HuH-7.5 (cell line): ENCODE measurements at regions not wholly inside any gene's neighbourhood (a gene's known extent, or its start where the extent isn't known, plus 50 kb on each side); places are given as distances from the start of the nearest gene placed in this dataset.

Experiments
- DNase-seq: peaks from one replicate; pipeline ENCODE4 v3.0.0; 2011; ENCODE audit warnings: low spot score

DNA sequence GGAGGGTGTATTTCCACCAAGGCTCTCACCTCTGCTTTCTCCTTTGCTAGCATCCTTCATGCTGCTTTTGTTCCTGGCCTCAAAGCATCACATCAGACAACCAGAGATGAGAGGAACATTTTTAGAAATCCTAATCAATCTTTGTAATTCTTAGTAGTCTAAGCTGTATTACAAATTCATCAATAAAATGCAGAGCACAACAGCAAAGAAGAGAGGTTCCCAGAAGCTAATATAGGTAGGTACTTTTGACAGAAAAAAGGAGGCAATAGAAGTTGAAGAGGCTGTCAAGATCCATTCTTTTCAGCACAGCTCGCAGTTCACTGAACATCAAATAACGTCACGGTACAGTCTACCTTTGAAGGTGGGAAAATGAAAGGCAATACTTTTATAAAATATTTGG, 265.2 kb upstream of the SYT1 start:
- DNase-seq, result no peak

DNA sequence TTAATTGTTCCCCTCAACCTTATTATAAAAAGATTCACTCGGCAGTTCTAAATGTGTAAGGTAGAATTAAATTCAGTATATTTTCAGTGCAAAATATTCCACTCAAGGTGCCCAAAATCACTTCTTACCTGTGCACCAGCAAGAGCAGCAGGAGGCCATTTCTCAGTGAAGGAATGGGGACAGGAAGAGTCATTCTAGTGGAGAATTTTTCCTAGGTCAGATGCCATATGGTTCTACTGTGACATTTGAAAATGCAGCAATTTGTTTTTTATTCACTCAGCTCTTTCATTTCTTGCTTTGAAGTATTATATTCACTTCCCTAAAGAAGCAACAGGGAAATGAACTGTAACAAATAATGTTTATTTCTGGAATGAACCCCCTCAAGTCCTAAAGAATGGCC, 264.0 kb upstream of the SYT1 start:
- no peak for DNase-seq

DNA sequence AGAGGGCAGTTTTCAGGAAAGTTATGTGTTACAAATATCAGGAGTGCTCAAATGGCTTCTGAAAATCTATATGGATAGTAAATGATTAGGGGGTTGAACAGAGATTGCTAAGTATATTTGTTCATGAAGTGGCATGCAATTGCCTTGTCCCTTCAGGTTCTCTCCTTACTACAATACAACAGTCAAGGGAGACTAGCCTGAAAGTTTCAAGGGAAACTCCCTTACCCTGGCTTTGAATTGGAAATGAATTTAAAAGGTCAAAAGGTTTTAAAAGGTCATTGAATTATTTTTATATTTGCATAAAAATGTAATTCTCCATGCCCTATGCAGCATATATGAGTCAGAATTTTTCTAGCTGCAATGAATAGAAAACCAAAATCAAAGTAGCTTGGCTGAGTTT, 253.1 kb upstream of the SYT1 start:
- no peak for DNase-seq

DNA sequence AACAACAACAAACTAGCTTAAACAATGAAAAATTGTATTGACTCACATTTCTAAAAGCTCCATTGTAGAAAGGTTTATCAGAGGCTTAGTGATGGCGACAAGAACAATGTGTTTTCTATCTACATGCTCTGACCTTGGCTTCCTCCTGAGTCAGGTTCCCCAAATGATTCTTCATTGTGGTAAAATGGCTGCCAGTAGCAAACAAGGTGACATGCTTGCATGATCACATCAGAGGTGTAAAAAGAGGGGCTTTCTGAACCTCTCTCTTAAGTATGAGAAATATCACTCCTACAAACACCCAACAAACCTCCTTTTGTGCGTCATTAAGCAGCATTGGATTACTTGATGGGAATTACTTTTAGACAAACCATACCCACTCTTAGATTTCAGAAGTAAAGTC, 252.4 kb upstream of the SYT1 start:
- no peak for DNase-seq

DNA sequence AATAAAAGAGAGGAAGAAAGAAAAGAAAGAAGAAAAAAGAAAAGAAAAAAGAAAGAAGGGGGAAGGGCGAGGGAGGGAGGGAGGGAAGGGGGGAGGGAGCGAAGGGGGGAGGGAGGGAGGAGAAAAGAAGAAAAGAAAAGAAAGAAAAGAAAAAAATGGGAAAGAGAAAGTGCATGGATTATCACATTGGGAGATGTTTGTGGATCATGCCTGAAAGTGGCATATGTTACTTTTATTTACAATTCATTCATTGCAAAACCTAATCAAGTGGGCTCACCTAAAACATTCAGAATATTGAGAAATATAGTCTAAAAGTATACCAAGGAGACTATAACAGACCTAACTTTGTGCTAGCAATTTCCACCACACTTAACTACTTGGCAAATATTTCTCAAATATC, 246.9 kb upstream of the SYT1 start:
- no peak for DNase-seq

DNA sequence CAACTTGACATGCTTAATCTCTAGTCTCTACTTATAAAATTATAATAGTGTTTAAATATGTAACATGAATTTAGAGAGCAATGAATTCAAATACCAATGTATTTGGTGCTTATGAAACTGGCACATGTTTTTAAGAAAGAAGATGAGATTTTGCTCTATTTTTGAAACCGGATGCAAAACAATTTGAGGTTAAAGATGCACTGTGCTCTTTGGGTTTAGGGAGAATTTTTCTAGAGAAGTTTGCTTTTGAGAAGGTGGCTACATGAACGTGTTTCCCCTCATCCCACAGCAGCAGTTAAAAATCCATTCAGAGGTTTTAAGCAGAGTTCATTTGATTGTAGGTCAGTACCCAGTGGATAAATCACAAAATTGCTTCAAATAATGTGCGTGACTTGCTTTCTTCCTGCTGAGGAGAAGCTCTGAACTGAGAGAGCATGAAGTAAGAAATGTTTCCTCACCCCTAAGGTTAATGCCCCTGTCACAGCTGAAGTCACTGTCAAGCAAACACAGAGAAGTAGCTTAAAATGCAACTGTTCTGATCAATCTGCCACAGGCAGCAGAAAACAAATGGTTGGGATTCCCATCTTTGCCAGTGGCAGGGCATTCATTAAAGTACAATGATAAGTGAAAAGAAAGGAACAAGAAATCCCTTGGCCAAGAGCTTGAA, 241.9 kb upstream of the SYT1 start:
- DNase-seq, result peak; percentile 6

DNA sequence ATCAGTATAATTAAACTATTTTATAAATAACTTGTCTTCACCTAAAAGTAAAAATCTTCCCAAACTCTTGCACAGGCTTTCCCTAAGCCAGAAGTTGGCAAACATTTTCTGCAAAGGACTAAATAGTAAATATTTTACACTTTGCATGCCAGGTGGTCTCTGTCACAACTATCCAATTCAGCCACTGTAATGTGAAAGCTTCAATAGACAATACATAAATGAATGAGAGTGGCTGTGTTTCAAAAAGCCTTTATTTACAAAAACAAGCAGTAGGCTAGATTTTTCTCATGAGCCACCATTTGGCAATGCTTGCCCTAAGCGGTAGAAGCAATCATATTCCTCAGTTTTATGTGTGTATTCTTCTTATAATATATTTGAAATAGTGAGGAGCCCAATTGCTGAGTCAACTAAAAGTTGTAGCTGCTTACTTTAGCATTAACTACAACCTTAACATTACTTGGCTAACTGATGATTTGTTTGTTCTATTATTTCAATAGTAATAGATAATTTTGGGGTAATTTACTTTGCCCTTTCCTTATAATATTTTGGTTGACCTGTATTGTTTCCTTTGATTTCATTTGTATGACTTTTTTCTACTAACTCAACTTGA, 236.0 kb upstream of the SYT1 start:
- DNase-seq, result no peak

DNA sequence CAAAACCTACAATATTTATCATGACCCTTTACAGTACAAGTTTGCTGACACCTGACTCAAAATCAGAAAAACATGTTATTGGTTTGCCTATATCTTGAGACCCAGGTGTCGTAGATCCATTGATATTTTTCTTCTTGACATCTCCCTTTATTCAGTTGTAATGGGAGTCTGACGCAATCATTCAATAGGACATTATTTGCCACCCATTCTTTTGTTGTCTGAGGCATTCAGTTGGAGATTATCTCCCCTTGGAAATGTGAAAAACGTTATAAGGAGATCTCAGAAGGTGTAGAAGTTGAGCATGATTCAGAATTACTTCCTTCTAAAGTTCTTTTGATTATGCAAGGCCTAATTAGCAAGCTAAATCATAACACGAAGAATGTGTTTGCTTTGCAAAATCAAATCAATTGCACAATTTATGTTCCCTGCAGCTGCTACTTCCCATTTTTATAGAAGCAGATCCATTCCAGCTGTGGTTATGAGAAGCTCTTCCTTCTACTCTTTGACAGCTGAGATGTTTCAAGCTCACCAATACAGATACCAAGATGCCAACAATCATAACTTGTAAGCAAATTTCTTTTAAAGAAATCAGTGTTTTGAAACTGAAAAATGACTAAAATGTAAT, 228.2 kb upstream of the SYT1 start:
- no peak for DNase-seq

DNA sequence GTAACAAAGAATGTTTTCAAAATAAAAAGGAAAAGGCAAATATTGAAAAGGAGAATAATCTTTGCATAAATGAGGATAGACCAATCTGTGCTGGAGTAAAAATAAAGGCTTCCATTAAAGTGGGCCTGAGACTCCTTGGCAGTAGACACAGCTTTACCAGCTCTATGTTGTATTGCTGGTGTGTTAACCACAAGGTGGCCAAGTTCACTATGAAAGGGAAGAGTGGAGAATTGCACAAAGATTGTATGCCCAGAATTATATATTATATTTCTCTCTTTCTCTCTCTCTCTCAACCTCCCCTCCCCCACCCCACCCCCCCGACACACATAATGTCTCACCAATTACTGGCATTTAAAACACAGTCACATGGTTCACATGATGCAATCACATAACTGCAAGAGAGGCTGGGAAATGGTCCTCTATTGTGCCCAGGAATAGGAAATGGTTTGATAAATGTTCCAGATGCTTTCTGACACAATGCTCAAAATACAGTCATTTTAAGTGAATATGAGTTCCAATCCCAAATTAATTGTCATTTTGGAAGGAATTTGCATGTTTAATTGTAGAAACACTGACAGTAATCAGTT, 222.6 kb upstream of the SYT1 start:
- DNase-seq, result no peak

DNA sequence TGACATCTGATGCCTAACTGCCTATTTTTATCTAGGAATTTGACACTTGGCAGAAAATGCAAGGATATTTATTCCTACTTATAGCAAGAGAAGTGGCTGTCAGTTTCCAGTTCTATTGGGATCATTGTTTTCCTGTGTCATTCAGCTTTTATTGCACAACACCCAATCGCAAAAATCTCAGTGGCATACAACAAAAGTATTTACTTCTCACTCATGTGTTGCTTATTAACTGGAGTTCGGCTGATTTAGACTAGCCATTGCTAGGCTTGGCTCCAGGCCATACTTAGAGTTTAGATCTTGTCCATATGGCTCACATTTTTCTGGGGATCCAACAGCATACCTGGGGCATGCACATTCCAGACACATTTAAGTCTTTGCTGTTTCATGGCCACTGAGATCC, 218.6 kb upstream of the SYT1 start:
- no peak for DNase-seq

DNA sequence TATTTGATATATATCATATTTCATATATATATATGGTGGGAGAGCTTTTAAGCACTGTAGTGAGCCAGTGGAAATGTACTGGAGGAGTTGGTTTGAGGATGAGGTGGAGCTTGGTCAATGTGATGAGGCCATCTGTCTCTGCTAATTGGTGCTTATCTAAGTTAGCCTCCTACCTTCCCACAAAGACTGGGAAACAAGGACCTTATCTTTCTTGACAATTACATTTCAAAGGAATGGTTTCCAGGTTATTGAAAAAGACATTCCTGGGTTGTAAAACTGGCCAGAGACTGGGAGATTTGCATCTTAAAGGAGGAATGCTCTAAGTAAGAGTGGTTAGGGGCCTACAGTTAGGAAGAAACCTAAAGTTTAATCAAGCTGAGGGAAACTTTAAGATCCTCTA, 212.8 kb upstream of the SYT1 start:
- DNase-seq, result no peak

DNA sequence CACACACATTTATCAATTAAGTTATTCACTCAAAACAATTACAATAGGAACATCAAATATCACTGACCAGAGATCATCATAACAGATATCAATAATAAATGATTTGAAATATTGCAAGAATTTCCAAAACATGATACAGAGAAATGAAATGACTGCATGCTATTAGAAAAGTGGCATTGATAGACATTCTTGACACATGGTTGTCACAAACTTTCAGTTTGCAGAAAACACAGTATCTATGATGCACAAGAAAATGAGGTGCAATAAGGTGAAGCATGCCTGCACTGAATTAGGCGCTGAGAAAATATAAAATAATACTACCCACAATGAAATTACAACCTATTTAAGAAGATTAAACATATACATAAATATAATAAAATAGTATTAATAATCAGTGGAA, 198.0 kb upstream of the SYT1 start:
- DNase-seq, result no peak

DNA sequence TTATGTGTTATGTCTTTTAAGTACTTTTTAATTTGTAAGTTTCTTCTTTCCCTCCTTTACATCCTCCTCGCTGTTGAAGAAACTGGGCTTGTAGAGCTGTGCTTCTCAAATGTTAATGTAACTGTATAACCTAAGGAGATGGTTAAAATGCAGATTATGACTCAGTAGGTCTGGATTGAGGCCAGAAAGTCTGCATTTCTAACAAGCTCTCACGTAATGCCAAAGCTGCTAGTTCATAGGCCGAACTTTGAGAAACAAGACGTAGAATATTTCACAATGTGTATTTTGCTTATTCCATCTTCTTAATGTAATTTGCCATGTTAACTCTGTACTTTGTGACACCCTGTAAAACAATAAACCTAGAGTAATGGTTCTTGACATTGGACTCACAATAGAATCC, 193.3 kb upstream of the SYT1 start:
- DNase-seq, result no peak

DNA sequence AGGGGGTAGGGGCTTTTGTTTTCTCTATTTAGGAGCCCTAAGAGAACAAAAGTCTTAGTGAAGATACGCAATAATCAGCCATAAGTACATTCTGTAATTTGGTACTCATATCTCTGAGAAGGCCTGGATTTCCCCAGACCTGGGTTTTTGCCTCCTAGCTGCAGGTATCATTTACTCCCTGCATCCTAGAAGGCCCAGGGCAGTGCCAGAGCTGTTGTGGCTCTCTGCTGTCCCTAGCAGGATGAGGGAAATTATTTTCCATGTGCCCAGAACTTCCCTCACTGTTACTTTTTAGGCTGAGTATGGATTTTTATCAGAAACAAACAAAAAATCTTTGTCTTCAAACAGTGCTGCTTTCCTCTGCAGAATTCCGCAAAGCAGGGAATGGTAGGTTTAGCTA, 192.5 kb upstream of the SYT1 start:
- DNase-seq, result no peak

DNA sequence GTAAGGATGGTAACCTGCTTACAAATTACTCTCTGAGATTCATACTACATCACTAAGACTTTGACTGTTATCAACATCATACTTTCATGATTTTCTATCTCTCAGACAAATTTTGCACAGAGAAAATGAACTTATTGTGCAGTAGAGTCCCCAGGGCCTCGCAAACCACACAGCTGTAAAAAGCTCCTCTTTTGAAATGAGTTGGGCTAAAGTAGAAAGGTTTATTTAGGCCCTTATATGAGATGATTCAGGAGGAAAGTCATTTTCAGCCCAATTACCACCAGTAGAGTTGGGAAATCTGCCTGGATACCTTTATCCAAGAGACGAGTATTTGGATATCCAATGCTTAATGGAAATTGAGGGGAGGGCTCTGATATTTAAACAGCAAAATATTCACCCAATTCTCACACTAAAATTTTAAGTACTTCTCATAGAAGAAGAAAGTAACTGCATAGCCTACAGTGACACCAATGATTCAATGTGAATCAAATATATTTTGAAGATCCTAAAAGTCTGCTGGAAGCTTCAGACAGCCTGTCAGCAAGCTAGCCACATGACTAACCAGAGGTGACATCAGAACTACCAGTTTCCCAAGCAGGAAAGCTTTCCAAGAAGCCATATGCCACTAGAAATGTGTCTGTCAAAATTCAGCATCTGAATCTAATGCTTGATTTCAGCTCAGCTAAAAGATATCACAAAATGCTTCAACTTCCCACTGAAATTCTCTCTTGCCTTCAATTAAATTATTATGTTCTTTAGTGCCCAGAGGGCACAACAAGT, 190.1 kb upstream of the SYT1 start:
- DNase-seq, result no peak

DNA sequence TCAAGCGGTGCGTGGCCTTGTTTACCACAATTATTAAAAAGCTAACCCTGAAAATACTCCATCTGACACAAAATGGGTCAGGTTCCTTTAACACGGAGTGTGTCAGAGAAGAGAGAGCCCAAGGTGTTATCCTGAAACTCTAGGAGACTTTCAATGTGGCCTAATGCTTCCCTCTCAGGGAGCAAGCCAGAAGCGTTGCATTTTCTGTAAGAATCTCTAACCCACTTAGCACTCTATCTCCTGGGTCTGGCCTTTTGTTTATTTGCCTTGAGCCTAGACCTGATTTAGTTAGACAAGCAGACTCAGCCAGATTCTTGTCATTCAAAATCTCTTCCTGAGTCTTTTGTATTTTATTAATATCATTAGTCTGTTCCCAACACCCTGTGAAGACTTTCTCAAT, 184.0 kb upstream of the SYT1 start:
- DNase-seq, result no peak

DNA sequence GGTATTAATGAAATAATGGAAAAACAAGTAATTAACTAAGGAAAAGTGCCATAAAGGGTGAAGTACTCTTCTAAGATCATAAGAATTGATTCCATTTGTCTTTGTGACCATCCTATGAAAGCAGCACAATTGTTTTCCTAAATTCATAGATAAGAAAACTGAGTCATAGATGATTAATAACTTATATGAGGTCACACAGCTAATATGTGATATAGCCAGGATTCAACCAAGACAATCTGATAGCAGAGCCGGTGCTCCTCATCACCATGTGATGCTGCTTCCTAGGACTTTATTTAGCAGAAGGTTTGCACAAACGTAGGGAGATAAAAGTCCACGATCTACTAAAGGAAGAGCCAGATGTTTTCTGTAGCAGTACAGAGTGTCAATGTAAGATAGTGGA, 181.5 kb upstream of the SYT1 start:
- DNase-seq, result no peak

DNA sequence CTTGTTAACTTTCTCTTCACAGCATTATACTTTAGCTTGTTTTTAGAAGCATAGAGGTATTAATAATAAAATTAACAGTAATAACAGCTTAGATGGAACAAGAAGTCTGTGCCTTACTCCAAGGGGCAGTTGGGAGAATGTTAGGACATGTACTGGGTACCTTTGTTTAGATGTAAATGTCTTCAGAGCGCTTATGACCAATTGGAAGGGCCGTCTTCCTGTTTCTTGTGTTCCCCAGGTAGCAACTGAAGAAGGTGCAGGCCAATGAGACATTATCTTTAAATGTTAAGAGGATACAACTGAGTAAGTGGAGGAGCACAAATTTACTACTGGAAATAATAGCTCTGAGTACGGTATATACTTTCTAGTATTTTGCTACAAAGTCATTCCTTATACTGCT, 180.9 kb upstream of the SYT1 start:
- no peak for DNase-seq

DNA sequence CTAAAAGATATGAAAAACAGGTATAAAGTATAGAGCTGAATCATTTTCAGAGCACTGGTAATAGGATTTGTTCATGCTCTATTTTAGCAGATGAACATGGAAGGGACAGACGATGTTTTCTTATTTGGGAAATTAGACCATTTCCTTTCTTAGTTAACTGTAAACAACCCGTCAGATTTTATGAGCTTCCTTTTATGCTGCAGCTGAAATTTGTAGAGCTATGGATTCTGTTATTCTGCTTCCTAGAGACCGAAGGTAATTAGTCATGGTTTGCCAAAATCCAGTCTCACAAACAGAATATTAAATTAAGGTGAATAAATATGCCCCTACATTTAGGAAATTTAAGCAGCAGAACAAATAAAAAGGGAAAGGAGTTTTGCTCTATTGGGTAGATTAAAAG, 180.2 kb upstream of the SYT1 start:
- DNase-seq, result no peak

DNA sequence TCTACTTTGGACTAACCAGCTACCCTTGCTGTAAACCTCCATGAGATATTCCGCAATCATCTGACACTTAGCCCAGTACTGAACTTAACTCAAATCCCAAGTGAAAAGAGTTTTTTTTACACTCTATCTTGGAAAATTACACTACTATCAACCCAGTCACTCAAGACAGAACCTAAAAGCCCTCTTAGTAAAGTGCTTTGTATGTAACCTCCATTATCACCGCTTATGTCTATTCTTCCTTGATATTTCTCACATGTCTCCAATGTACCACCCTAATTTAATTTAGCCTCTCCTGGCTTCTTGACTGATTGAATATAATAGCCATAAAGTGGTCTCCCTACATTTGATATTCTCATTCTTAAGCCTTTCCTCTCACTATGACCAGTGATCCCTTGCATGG, 168.8 kb upstream of the SYT1 start:
- no peak for DNase-seq

DNA sequence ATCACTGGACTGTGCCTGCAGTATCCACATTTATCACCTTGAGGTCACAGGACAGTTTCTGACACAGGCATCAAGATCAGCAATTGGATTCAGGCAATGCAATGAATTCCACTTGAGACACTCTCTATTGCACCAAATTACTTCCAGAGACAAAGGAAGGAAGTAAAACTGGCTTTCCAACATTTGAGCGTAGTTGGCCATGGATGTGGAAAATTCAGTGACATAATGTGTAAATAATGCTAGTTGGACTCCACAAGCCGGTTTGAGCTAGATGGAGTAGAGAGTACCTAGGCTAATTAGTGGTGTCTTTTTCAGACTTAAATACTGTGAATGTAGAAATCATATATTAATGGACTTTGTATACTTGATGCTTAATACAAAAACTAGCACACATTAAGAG, 168.3 kb upstream of the SYT1 start:
- DNase-seq, result no peak

DNA sequence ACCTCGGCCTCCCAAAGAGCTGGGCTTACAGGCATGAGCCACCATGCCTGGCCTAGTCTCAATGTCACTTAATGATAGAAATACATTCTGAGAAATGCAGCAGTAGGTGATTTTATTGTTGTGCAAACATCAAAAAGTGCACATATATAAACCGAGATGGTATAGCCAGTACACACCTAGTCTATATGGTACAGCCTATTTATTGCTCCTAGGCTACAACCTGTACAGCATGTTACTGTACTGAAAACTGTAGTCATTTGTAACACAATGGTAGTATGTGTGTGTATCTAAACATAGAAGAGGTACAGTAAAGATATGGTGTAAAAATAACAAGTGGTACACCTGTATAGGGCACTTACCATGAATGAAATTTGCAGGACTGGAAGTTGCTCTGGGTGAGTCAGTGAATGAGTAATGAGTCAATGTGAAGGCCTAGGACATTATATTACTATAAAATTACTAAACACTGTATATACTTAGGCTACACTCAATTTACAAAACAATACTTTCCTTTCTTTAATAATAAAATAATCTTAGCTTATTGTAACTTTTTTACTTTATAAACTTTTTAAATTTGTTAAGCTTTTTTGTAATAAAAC, 166.7 kb upstream of the SYT1 start:
- no peak for DNase-seq
